Keratinocyte (primary cell): ENCODE measurements at regions not wholly inside any gene's neighbourhood (a gene's known extent, or its start where the extent isn't known, plus 50 kb on each side); places are given as distances from the start of the nearest gene placed in this dataset.

Source experiments
- DNase-seq: peaks from one replicate; pipeline ENCODE4 v3.0.0-alpha.2; 2011; ENCODE audit warnings: low read depth, missing footprints, low spot score
- FAIRE-seq: peaks from 2 replicates; lab custom pipeline; 2011; peaks lifted over from hg19 to GRCh38; lab: Jason Lieb, UNC
- H2AFZ ChIP-seq: 2 replicates; pipeline ENCODE4 v1.6.0; 2012; ENCODE audit warnings: low read length, control low read depth, inconsistent platforms; ENCODE audit not compliant: control insufficient read depth
- H3K27ac ChIP-seq: 2 replicates; pipeline ENCODE4 v1.5.1; 2011; ENCODE audit warnings: low read length; ENCODE audit not compliant: control insufficient read depth, insufficient read depth
- H3K27me3 ChIP-seq: 3 replicates; pipeline ENCODE4 v1.6.0; 2011; ENCODE audit warnings: low read length; ENCODE audit not compliant: control insufficient read depth, insufficient read depth; ENCODE audit errors: extremely low read depth
- H3K36me3 ChIP-seq, 2 experiments: 2 replicates in 1 of 2; 3 replicates in 1 of 2; pipeline ENCODE4 v1.5.1; 2011; ENCODE audit warnings: low read length in 2 of 2, mild to moderate bottlenecking in 1 of 2; ENCODE audit not compliant: control insufficient read depth in 2 of 2, insufficient read depth in 2 of 2; ENCODE audit errors: extremely low read depth in 1 of 2
- H3K4me1 ChIP-seq: 3 replicates; pipeline ENCODE4 v1.5.1; 2011; ENCODE audit warnings: low read length; ENCODE audit not compliant: control insufficient read depth, insufficient read depth; ENCODE audit errors: extremely low read depth
- H3K4me2 ChIP-seq: 3 replicates; pipeline ENCODE4 v1.6.0; 2011; ENCODE audit warnings: low read depth, low read length; ENCODE audit not compliant: control insufficient read depth, insufficient read depth; ENCODE audit errors: extremely low read depth
- H3K4me3 ChIP-seq, 3 experiments: fragments of 200-600 bp in 1 of 3; sonication (generic) in 1 of 3; 2 replicates in 2 of 3; 3 replicates in 1 of 3; pipeline ENCODE4 v1.5.1; 2011 to 2016; ENCODE audit warnings: low read length in 3 of 3, mild to moderate bottlenecking in 3 of 3, control low read depth in 2 of 3, inconsistent platforms in 1 of 3, low read depth in 1 of 3, mixed read lengths in 1 of 3, mixed run types in 1 of 3, moderate library complexity in 1 of 3; ENCODE audit not compliant: control insufficient read depth in 2 of 3, insufficient read depth in 2 of 3; ENCODE audit errors: extremely low read depth in 1 of 3
- H3K79me2 ChIP-seq: 2 replicates; pipeline ENCODE4 v1.6.0; 2012; ENCODE audit warnings: low read length; ENCODE audit not compliant: control insufficient read depth, insufficient read depth
- H3K9ac ChIP-seq: 3 replicates; pipeline ENCODE4 v1.6.0; 2011; ENCODE audit warnings: low read length; ENCODE audit not compliant: control insufficient read depth, insufficient read depth; ENCODE audit errors: extremely low read depth
- H3K9me1 ChIP-seq: 3 replicates; pipeline ENCODE4 v1.6.0; 2011; ENCODE audit warnings: low read length; ENCODE audit not compliant: control insufficient read depth, insufficient read depth; ENCODE audit errors: extremely low read depth
- H3K9me3 ChIP-seq: 2 replicates; pipeline ENCODE4 v1.5.1; 2012; ENCODE audit warnings: low read depth, low read length; ENCODE audit not compliant: control insufficient read depth
- H4K20me1 ChIP-seq: 3 replicates; pipeline ENCODE4 v1.6.0; 2011; ENCODE audit warnings: low read length; ENCODE audit not compliant: control insufficient read depth, insufficient read depth; ENCODE audit errors: extremely low read depth
- EZH2 ChIP-seq: IDR thresholded peaks from one replicate; pipeline ENCODE4 v1.6.1; 2012; ENCODE audit warnings: inconsistent platforms, mild to moderate bottlenecking, low read length, moderate library complexity
- dilution Hi-C: fragments of 300-500 bp; cut with MboI; formaldehyde crosslinking; loops from one replicate; pipeline ENCODE4 v1.7.0; 2020; ENCODE audit warnings: low sequenced_read_pairs; ENCODE audit not compliant: extremely low pct_ligation_motif_present
- TF ChIP-seq, protein P1 (sequence below), 3 experiments: IDR thresholded peaks in 1 of 3; conservative IDR thresholded peaks in 1 of 3; optimal IDR thresholded peaks in 1 of 3; 2 replicates in 2 of 3; 3 replicates in 1 of 3; pipeline versions ENCODE3 to v1.5.1; 2011; ENCODE audit warnings: low read length in 3 of 3, mild to moderate bottlenecking in 3 of 3, moderate library complexity in 2 of 3, control low read depth in 1 of 3, inconsistent platforms in 1 of 3; ENCODE audit not compliant: insufficient read depth in 2 of 3; ENCODE audit errors: extremely low read depth in 1 of 3

DNA sequence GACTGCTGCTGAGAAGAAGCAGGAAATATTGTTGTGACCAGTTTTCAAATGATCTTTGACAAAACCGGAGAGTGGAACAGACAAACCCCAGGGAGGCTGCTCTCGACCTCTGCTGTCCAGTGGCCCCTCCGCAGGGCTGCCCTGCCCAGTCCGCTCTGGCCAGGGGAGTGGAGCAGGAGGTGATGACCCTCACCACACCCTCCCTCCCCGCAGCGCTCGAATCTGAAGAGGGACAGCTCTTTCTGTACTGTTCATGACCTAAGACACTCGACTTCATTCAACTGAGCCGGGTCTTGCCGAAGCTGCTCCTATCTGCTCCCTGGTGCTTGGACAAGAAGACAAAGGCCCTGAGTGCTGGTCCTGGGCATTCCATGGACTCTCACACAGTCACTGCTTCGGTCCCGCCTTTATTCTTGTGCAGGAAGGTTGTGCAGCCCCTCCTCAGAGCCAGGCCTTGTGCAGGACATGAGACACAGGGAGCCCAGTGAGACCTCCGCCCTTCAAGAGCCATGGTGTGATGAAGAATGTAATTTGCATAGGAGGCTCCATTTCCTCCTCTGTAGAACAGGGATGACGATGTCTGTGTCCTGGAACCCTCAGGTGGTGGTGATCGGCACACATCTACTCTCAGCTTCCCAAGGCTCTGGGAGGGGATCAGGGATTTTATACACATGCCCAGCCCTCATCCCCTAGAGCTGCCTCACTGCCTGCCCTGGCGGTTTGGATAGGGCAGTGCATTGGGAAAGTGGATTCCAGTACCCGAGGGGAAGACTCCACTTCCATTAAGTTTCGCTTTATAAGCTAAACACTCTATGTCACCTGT, 97.1 kb upstream of the PRR20G start:
- no peaks in the 10 kb centered on the region for H3K9me3 ChIP-seq
- no peaks in the 10 kb centered on the region for H3K9me1 ChIP-seq
- peaks cover 2% of the 10 kb centered on the region for H4K20me1 ChIP-seq
- no peak overlapping the region for H3K27ac ChIP-seq
- no peak for FAIRE-seq
- DNase-seq: no peak
- H3K27me3 ChIP-seq: peaks cover 18% of the 10 kb centered on the region
- H3K4me3 ChIP-seq: no peak overlapping the region
- no peaks in the 10 kb centered on the region for H3K4me1 ChIP-seq
- no peak overlapping the region for H3K9ac ChIP-seq
- dilution Hi-C loops: no loop called here
- no peaks in the 10 kb centered on the region for H3K36me3 ChIP-seq
- no peaks in the 10 kb centered on the region for H3K79me2 ChIP-seq
- no peak overlapping the region for H2AFZ ChIP-seq
- TF ChIP-seq, protein P1, sequence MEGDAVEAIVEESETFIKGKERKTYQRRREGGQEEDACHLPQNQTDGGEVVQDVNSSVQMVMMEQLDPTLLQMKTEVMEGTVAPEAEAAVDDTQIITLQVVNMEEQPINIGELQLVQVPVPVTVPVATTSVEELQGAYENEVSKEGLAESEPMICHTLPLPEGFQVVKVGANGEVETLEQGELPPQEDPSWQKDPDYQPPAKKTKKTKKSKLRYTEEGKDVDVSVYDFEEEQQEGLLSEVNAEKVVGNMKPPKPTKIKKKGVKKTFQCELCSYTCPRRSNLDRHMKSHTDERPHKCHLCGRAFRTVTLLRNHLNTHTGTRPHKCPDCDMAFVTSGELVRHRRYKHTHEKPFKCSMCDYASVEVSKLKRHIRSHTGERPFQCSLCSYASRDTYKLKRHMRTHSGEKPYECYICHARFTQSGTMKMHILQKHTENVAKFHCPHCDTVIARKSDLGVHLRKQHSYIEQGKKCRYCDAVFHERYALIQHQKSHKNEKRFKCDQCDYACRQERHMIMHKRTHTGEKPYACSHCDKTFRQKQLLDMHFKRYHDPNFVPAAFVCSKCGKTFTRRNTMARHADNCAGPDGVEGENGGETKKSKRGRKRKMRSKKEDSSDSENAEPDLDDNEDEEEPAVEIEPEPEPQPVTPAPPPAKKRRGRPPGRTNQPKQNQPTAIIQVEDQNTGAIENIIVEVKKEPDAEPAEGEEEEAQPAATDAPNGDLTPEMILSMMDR (optimal IDR thresholded peaks at IDR 0.05 in 1 of 3, IDR thresholded peaks at IDR 0.05 in 1 of 3, conservative IDR thresholded peaks at IDR 0.05 in 1 of 3; ENCODE audit: extremely low read depth in 1 of 3, insufficient read depth in 2 of 3, low read length in 3 of 3): no peak
- no peak for TF ChIP-seq EZH2
- H3K4me2 ChIP-seq: no peak overlapping the region

DNA sequence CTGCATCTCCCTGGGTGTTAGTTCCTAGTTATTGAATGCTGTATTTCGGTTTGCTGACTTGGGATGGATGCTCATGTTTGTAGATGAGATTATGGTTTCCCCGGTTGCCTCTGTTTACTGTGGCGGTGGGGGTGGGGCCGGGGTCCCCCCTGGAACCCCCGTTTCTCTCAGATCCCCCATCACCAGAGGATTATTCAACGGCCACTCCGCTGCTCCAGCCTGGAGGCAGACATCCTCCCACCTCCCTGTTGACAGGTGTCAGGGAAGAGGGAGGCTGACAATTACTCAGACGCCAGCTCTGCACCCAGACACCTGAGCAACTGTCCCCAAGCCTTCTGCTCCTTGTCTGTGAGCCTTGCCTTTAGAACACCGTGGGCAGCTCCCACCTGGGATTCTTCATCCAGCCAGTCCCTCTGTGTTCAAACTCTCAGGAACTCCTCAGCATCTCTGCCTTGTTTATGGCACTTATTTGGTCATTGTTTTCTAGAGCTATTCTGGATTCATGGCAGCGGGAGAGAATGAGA, 95.9 kb upstream of the PRR20G start:
- H3K9me1 ChIP-seq: no peaks in the 10 kb centered on the region
- no peak overlapping the region for H3K4me3 ChIP-seq
- H2AFZ ChIP-seq: no peak overlapping the region
- H3K9me3 ChIP-seq: no peaks in the 10 kb centered on the region
- H3K79me2 ChIP-seq: no peaks in the 10 kb centered on the region
- TF ChIP-seq, protein P1 (optimal IDR thresholded peaks at IDR 0.05 in 1 of 3, IDR thresholded peaks at IDR 0.05 in 1 of 3, conservative IDR thresholded peaks at IDR 0.05 in 1 of 3; ENCODE audit: extremely low read depth in 1 of 3, insufficient read depth in 2 of 3, low read length in 3 of 3): no peak
- no peak for TF ChIP-seq EZH2
- H3K27ac ChIP-seq: no peak overlapping the region
- H4K20me1 ChIP-seq: peaks cover 2% of the 10 kb centered on the region
- dilution Hi-C loops: no loop called here
- no peaks in the 10 kb centered on the region for H3K36me3 ChIP-seq
- no peak overlapping the region for H3K4me2 ChIP-seq
- H3K4me1 ChIP-seq: no peaks in the 10 kb centered on the region
- H3K9ac ChIP-seq: no peak overlapping the region
- peaks cover 17% of the 10 kb centered on the region for H3K27me3 ChIP-seq
- no peak for FAIRE-seq
- DNase-seq: no peak
